ENCODE measurements at regions not wholly inside any gene's neighbourhood (a gene's known extent, or its start where the extent isn't known, plus 50 kb on each side); places are given as distances from the start of the nearest gene placed in this dataset.

- TF ChIP-seq, protein P1, sequence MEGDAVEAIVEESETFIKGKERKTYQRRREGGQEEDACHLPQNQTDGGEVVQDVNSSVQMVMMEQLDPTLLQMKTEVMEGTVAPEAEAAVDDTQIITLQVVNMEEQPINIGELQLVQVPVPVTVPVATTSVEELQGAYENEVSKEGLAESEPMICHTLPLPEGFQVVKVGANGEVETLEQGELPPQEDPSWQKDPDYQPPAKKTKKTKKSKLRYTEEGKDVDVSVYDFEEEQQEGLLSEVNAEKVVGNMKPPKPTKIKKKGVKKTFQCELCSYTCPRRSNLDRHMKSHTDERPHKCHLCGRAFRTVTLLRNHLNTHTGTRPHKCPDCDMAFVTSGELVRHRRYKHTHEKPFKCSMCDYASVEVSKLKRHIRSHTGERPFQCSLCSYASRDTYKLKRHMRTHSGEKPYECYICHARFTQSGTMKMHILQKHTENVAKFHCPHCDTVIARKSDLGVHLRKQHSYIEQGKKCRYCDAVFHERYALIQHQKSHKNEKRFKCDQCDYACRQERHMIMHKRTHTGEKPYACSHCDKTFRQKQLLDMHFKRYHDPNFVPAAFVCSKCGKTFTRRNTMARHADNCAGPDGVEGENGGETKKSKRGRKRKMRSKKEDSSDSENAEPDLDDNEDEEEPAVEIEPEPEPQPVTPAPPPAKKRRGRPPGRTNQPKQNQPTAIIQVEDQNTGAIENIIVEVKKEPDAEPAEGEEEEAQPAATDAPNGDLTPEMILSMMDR (tag by site-specific recombination; IDR thresholded peaks at IDR 0.05) = no peak
- TF ChIP-seq YY1 (tag by site-specific recombination; IDR thresholded peaks at IDR 0.05) (no peak), ZNF549 (tag by site-specific recombination; IDR thresholded peaks at IDR 0.05) (no peak), KLF8 (tag by site-specific recombination; IDR thresholded peaks at IDR 0.05) (no peak), ZNF133 (tag by site-specific recombination; IDR thresholded peaks at IDR 0.05) (no peak), ZBTB49 (tag by site-specific recombination; IDR thresholded peaks at IDR 0.05; ENCODE audit: low read depth) (no peak), ZBTB7A (tag by site-specific recombination; IDR thresholded peaks at IDR 0.05; ENCODE audit: low read depth) (no peak), ZNF311 (tag by site-specific recombination; IDR thresholded peaks at IDR 0.05; ENCODE audit: borderline replicate concordance) (no peak), SP2 (tag by site-specific recombination; IDR thresholded peaks at IDR 0.05) (no peak), ZBTB1 (tag by site-specific recombination; IDR thresholded peaks at IDR 0.05) (no peak)
- TF ChIP-seq, protein P2, sequence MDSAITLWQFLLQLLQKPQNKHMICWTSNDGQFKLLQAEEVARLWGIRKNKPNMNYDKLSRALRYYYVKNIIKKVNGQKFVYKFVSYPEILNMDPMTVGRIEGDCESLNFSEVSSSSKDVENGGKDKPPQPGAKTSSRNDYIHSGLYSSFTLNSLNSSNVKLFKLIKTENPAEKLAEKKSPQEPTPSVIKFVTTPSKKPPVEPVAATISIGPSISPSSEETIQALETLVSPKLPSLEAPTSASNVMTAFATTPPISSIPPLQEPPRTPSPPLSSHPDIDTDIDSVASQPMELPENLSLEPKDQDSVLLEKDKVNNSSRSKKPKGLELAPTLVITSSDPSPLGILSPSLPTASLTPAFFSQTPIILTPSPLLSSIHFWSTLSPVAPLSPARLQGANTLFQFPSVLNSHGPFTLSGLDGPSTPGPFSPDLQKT (IDR thresholded peaks at IDR 0.05; ENCODE audit: borderline replicate concordance, low read depth, low read length) = no peak
- TF ChIP-seq, protein P3, sequence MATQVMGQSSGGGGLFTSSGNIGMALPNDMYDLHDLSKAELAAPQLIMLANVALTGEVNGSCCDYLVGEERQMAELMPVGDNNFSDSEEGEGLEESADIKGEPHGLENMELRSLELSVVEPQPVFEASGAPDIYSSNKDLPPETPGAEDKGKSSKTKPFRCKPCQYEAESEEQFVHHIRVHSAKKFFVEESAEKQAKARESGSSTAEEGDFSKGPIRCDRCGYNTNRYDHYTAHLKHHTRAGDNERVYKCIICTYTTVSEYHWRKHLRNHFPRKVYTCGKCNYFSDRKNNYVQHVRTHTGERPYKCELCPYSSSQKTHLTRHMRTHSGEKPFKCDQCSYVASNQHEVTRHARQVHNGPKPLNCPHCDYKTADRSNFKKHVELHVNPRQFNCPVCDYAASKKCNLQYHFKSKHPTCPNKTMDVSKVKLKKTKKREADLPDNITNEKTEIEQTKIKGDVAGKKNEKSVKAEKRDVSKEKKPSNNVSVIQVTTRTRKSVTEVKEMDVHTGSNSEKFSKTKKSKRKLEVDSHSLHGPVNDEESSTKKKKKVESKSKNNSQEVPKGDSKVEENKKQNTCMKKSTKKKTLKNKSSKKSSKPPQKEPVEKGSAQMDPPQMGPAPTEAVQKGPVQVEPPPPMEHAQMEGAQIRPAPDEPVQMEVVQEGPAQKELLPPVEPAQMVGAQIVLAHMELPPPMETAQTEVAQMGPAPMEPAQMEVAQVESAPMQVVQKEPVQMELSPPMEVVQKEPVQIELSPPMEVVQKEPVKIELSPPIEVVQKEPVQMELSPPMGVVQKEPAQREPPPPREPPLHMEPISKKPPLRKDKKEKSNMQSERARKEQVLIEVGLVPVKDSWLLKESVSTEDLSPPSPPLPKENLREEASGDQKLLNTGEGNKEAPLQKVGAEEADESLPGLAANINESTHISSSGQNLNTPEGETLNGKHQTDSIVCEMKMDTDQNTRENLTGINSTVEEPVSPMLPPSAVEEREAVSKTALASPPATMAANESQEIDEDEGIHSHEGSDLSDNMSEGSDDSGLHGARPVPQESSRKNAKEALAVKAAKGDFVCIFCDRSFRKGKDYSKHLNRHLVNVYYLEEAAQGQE (tag by site-specific recombination; IDR thresholded peaks at IDR 0.05) = no peak
- TF ChIP-seq, protein P4, sequence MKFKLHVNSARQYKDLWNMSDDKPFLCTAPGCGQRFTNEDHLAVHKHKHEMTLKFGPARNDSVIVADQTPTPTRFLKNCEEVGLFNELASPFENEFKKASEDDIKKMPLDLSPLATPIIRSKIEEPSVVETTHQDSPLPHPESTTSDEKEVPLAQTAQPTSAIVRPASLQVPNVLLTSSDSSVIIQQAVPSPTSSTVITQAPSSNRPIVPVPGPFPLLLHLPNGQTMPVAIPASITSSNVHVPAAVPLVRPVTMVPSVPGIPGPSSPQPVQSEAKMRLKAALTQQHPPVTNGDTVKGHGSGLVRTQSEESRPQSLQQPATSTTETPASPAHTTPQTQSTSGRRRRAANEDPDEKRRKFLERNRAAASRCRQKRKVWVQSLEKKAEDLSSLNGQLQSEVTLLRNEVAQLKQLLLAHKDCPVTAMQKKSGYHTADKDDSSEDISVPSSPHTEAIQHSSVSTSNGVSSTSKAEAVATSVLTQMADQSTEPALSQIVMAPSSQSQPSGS (tag by site-specific recombination; IDR thresholded peaks at IDR 0.05; ENCODE audit: low read depth) = no peak
- TF ChIP-seq, protein P5, sequence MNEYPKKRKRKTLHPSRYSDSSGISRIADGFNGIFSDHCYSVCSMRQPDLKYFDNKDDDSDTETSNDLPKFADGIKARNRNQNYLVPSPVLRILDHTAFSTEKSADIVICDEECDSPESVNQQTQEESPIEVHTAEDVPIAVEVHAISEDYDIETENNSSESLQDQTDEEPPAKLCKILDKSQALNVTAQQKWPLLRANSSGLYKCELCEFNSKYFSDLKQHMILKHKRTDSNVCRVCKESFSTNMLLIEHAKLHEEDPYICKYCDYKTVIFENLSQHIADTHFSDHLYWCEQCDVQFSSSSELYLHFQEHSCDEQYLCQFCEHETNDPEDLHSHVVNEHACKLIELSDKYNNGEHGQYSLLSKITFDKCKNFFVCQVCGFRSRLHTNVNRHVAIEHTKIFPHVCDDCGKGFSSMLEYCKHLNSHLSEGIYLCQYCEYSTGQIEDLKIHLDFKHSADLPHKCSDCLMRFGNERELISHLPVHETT (tag by site-specific recombination; IDR thresholded peaks at IDR 0.05) = no peak
Observed at GRCh38 chr1:61626816-61627215, 98.1 kb downstream of the TM2D1 start.

Measured in HEK293 (cell line).